WTC11 (cell line): ENCODE measurements at regions not wholly inside any gene's neighbourhood (a gene's known extent, or its start where the extent isn't known, plus 50 kb on each side); places are given as distances from the start of the nearest gene placed in this dataset.

ENCODE experiments used
- ATAC-seq: fragments of 200-7000 bp; cut with Tn5 transposase; 2 replicates; pipeline ENCODE4 v1.10.0; 2021; ENCODE audit warnings: mild to moderate bottlenecking, moderate library complexity
- CTCF ChIA-PET: fragments of 300-600 bp; sonication (Branson Sonifier 250); formaldehyde crosslinking; loops from one replicate; lab custom pipeline; 2021; ENCODE audit warnings: antibody characterized with exemption; lab: Charles Lee
- POLR2A ChIA-PET: fragments of 350-600 bp; sonication (Branson Sonifier 250); formaldehyde crosslinking; loops from one replicate; lab custom pipeline; 2021; ENCODE audit warnings: antibody characterized with exemption; lab: Charles Lee
- DNase-seq: peaks from one replicate; pipeline ENCODE4 v3.0.0; 2021; ENCODE audit warnings: low spot score
- H3K27ac Mint-ChIP-seq: 2 replicates; pipeline ENCODE4 v1.8.0; 2021; ENCODE audit warnings: mixed read lengths
- H3K27me3 Mint-ChIP-seq: 2 replicates; pipeline ENCODE4 v1.8.0; 2021; ENCODE audit warnings: low read depth, mild to moderate bottlenecking, moderate library complexity, mixed read lengths
- H3K36me3 Mint-ChIP-seq: 2 replicates; pipeline ENCODE4 v1.8.0; 2021; ENCODE audit warnings: mixed read lengths
- H3K4me1 Mint-ChIP-seq: 2 replicates; pipeline ENCODE4 v1.8.0; 2022; ENCODE audit warnings: mixed read lengths
- H3K4me3 Mint-ChIP-seq: 2 replicates; pipeline ENCODE4 v1.8.0; 2021; ENCODE audit warnings: mild to moderate bottlenecking, moderate library complexity, mixed read lengths
- H3K9me3 Mint-ChIP-seq: 2 replicates; pipeline ENCODE4 v1.8.0; 2021; ENCODE audit warnings: mixed read lengths
- CBFB ChIP-seq: sonication (generic); formaldehyde crosslinking; IDR thresholded peaks from 2 replicates; pipeline ENCODE4 v1.8.1; 2022; ENCODE audit warnings: mild to moderate bottlenecking, low read depth, missing genetic modification reagents
- IRF2 ChIP-seq: sonication (generic); formaldehyde crosslinking; IDR thresholded peaks from 2 replicates; pipeline ENCODE4 v1.8.0; 2022; ENCODE audit warnings: low read depth, missing genetic modification reagents, borderline replicate concordance
- MAX ChIP-seq: sonication (generic); formaldehyde crosslinking; IDR thresholded peaks from 2 replicates; pipeline ENCODE4 v1.8.0; 2022; ENCODE audit warnings: mild to moderate bottlenecking, missing genetic modification reagents
- MLX ChIP-seq: sonication (generic); formaldehyde crosslinking; IDR thresholded peaks from 2 replicates; pipeline ENCODE4 v1.8.1; 2023; ENCODE audit warnings: mild to moderate bottlenecking, missing genetic modification reagents, moderate library complexity
- NFE2L1 ChIP-seq: sonication (generic); formaldehyde crosslinking; IDR thresholded peaks from 2 replicates; pipeline ENCODE4 v1.8.1; 2023; ENCODE audit warnings: missing genetic modification reagents
- NR1H2 ChIP-seq: sonication (generic); formaldehyde crosslinking; IDR thresholded peaks from 2 replicates; pipeline ENCODE4 v1.9.0; 2021; ENCODE audit warnings: mild to moderate bottlenecking, moderate library complexity, missing genetic modification reagents
- PRRX2 ChIP-seq: fragments of 250-450 bp; sonication (Bioruptor Pico); IDR thresholded peaks from 2 replicates; pipeline ENCODE4 v1.8.0; 2021; ENCODE audit warnings: mild to moderate bottlenecking
- SMAD4 ChIP-seq: sonication (generic); formaldehyde crosslinking; IDR thresholded peaks from 2 replicates; pipeline ENCODE4 v1.8.0; 2022; ENCODE audit warnings: mild to moderate bottlenecking, missing genetic modification reagents
- SP1 ChIP-seq: sonication (generic); formaldehyde crosslinking; conservative IDR thresholded peaks from 2 replicates; pipeline ENCODE4 v1.8.1; 2022; ENCODE audit warnings: missing genetic modification reagents
- STAT6 ChIP-seq: sonication (generic); formaldehyde crosslinking; conservative IDR thresholded peaks from 2 replicates; pipeline ENCODE4 v1.8.1; 2023; ENCODE audit warnings: mild to moderate bottlenecking, low read depth, missing genetic modification reagents, moderate library complexity
- USF1 ChIP-seq: sonication (generic); formaldehyde crosslinking; IDR thresholded peaks from 2 replicates; pipeline ENCODE4 v1.8.0; 2022; ENCODE audit warnings: mild to moderate bottlenecking, missing genetic modification reagents
- ZNF317 ChIP-seq: sonication (generic); formaldehyde crosslinking; IDR thresholded peaks from 2 replicates; pipeline ENCODE4 v1.8.1; 2023; ENCODE audit warnings: low read depth, mild to moderate bottlenecking, moderate library complexity, missing genetic modification reagents, borderline replicate concordance
- TF ChIP-seq, protein P1 (sequence below): sonication (generic); formaldehyde crosslinking; IDR thresholded peaks from 2 replicates; pipeline ENCODE4 v1.8.1; 2023; ENCODE audit warnings: mild to moderate bottlenecking, missing genetic modification reagents, borderline replicate concordance
- TF ChIP-seq, protein P2 (sequence below): sonication (generic); formaldehyde crosslinking; IDR thresholded peaks from 2 replicates; pipeline ENCODE4 v1.8.1; 2022; ENCODE audit warnings: low read depth, missing genetic modification reagents, borderline replicate concordance
- TF ChIP-seq, protein P3 (sequence below): fragments of 250-450 bp; sonication (Bioruptor Pico); IDR thresholded peaks from 2 replicates; pipeline ENCODE4 v1.8.0; 2021; ENCODE audit warnings: mild to moderate bottlenecking
- TF ChIP-seq, protein P4 (sequence below): sonication (generic); formaldehyde crosslinking; IDR thresholded peaks from 2 replicates; pipeline ENCODE4 v1.8.0; 2023; ENCODE audit warnings: mild to moderate bottlenecking, missing genetic modification reagents
- TF ChIP-seq, protein P5 (sequence below): sonication (generic); formaldehyde crosslinking; IDR thresholded peaks from 2 replicates; pipeline ENCODE4 v1.8.0; 2023; ENCODE audit warnings: missing genetic modification reagents, mild to moderate bottlenecking, borderline replicate concordance

GRCh38 chr11:23212807-23213206 lies 352.5 kb upstream of the CCDC179 start (continued):
- TF ChIP-seq, protein P1, sequence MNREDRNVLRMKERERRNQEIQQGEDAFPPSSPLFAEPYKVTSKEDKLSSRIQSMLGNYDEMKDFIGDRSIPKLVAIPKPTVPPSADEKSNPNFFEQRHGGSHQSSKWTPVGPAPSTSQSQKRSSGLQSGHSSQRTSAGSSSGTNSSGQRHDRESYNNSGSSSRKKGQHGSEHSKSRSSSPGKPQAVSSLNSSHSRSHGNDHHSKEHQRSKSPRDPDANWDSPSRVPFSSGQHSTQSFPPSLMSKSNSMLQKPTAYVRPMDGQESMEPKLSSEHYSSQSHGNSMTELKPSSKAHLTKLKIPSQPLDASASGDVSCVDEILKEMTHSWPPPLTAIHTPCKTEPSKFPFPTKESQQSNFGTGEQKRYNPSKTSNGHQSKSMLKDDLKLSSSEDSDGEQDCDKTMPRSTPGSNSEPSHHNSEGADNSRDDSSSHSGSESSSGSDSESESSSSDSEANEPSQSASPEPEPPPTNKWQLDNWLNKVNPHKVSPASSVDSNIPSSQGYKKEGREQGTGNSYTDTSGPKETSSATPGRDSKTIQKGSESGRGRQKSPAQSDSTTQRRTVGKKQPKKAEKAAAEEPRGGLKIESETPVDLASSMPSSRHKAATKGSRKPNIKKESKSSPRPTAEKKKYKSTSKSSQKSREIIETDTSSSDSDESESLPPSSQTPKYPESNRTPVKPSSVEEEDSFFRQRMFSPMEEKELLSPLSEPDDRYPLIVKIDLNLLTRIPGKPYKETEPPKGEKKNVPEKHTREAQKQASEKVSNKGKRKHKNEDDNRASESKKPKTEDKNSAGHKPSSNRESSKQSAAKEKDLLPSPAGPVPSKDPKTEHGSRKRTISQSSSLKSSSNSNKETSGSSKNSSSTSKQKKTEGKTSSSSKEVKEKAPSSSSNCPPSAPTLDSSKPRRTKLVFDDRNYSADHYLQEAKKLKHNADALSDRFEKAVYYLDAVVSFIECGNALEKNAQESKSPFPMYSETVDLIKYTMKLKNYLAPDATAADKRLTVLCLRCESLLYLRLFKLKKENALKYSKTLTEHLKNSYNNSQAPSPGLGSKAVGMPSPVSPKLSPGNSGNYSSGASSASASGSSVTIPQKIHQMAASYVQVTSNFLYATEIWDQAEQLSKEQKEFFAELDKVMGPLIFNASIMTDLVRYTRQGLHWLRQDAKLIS, result no peak
- TF ChIP-seq IRF2 (CRISPR knock-in tag) (no peak), USF1 (CRISPR knock-in tag) (no peak), STAT6 (CRISPR knock-in tag) (no peak), SMAD4 (CRISPR knock-in tag) (no peak), CBFB (CRISPR knock-in tag) (no peak), ZNF317 (no peak), MLX (no peak), NR1H2 (CRISPR knock-in tag) (no peak)
- TF ChIP-seq, protein P2, sequence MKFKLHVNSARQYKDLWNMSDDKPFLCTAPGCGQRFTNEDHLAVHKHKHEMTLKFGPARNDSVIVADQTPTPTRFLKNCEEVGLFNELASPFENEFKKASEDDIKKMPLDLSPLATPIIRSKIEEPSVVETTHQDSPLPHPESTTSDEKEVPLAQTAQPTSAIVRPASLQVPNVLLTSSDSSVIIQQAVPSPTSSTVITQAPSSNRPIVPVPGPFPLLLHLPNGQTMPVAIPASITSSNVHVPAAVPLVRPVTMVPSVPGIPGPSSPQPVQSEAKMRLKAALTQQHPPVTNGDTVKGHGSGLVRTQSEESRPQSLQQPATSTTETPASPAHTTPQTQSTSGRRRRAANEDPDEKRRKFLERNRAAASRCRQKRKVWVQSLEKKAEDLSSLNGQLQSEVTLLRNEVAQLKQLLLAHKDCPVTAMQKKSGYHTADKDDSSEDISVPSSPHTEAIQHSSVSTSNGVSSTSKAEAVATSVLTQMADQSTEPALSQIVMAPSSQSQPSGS (CRISPR knock-in tag), result no peak
- TF ChIP-seq, protein P3, sequence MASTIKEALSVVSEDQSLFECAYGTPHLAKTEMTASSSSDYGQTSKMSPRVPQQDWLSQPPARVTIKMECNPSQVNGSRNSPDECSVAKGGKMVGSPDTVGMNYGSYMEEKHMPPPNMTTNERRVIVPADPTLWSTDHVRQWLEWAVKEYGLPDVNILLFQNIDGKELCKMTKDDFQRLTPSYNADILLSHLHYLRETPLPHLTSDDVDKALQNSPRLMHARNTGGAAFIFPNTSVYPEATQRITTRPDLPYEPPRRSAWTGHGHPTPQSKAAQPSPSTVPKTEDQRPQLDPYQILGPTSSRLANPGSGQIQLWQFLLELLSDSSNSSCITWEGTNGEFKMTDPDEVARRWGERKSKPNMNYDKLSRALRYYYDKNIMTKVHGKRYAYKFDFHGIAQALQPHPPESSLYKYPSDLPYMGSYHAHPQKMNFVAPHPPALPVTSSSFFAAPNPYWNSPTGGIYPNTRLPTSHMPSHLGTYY (CRISPR knock-in tag), result no peak

DNA sequence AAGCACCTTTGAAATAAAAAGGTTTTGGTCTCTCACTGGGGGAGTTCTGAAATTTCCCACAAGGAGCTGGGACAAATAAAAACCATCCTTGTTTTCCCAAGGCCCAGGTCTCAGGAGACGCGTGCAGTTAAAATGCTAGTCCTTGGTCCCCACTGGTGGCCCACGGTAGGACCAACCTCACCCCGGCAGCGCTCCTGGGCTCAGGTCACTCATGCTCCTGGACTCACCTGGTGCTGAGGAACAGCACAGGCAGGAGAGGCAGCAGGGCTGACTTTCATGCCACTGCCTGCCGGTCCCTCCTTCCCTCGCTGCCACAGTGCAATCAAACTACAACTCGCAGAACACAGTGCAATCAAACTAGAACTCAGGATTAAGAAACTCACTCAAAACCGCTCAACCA lies 356.8 kb upstream of the CCDC179 start:
- H3K4me1 Mint-ChIP-seq, result no peaks in the 10 kb centered on the region
- DNase-seq (no peak), ATAC-seq (no peak)
- peaks cover 8% of the 10 kb centered on the region for H3K9me3 Mint-ChIP-seq
- H3K4me3 Mint-ChIP-seq, result no peak overlapping the region
- POLR2A ChIA-PET, result no interaction called here
- H3K27me3 Mint-ChIP-seq, result no peaks in the 10 kb centered on the region
- no peak overlapping the region for H3K27ac Mint-ChIP-seq
- no peaks in the 10 kb centered on the region; the same call in 1 of the 2 replicates for H3K36me3 Mint-ChIP-seq
- CTCF ChIA-PET, result no interaction called here
- no peak for TF ChIP-seq NFE2L1
- TF ChIP-seq PRRX2 (CRISPR knock-in tag), result no peak
- no peak for TF ChIP-seq SP1 (CRISPR knock-in tag)
- TF ChIP-seq, protein P4, sequence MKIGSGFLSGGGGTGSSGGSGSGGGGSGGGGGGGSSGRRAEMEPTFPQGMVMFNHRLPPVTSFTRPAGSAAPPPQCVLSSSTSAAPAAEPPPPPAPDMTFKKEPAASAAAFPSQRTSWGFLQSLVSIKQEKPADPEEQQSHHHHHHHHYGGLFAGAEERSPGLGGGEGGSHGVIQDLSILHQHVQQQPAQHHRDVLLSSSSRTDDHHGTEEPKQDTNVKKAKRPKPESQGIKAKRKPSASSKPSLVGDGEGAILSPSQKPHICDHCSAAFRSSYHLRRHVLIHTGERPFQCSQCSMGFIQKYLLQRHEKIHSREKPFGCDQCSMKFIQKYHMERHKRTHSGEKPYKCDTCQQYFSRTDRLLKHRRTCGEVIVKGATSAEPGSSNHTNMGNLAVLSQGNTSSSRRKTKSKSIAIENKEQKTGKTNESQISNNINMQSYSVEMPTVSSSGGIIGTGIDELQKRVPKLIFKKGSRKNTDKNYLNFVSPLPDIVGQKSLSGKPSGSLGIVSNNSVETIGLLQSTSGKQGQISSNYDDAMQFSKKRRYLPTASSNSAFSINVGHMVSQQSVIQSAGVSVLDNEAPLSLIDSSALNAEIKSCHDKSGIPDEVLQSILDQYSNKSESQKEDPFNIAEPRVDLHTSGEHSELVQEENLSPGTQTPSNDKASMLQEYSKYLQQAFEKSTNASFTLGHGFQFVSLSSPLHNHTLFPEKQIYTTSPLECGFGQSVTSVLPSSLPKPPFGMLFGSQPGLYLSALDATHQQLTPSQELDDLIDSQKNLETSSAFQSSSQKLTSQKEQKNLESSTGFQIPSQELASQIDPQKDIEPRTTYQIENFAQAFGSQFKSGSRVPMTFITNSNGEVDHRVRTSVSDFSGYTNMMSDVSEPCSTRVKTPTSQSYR (CRISPR knock-in tag), result no peak
- no peak for TF ChIP-seq MAX
- TF ChIP-seq, protein P5, sequence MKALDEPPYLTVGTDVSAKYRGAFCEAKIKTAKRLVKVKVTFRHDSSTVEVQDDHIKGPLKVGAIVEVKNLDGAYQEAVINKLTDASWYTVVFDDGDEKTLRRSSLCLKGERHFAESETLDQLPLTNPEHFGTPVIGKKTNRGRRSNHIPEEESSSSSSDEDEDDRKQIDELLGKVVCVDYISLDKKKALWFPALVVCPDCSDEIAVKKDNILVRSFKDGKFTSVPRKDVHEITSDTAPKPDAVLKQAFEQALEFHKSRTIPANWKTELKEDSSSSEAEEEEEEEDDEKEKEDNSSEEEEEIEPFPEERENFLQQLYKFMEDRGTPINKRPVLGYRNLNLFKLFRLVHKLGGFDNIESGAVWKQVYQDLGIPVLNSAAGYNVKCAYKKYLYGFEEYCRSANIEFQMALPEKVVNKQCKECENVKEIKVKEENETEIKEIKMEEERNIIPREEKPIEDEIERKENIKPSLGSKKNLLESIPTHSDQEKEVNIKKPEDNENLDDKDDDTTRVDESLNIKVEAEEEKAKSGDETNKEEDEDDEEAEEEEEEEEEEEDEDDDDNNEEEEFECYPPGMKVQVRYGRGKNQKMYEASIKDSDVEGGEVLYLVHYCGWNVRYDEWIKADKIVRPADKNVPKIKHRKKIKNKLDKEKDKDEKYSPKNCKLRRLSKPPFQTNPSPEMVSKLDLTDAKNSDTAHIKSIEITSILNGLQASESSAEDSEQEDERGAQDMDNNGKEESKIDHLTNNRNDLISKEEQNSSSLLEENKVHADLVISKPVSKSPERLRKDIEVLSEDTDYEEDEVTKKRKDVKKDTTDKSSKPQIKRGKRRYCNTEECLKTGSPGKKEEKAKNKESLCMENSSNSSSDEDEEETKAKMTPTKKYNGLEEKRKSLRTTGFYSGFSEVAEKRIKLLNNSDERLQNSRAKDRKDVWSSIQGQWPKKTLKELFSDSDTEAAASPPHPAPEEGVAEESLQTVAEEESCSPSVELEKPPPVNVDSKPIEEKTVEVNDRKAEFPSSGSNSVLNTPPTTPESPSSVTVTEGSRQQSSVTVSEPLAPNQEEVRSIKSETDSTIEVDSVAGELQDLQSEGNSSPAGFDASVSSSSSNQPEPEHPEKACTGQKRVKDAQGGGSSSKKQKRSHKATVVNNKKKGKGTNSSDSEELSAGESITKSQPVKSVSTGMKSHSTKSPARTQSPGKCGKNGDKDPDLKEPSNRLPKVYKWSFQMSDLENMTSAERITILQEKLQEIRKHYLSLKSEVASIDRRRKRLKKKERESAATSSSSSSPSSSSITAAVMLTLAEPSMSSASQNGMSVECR, result no peak
